GM18502 (cell line): ENCODE measurements at regions not wholly inside any gene's neighbourhood (a gene's known extent, or its start where the extent isn't known, plus 50 kb on each side); places are given as distances from the start of the nearest gene placed in this dataset.
"Not testable (repeated sequence)": the region's sequence is repeated elsewhere in the genome, so short reads cannot be mapped to it uniquely, and the experiment has no call there.

Experiments used
- ATAC-seq: cut with Tn5 transposase; IDR thresholded peaks from one replicate; pipeline ENCODE4 v1.9.1; 2021; ENCODE audit warnings: mild to moderate bottlenecking; ENCODE audit not compliant: unreplicated experiment, poor library complexity

- ATAC-seq = no peak
These were observed 450.8 kb upstream of the WWC1 start for GRCh38 chr5:167840527-167841130.

- no peak for ATAC-seq
These were observed 447.4 kb upstream of the WWC1 start for GRCh38 chr5:167843881-167844572.

- no peak for ATAC-seq
These were observed 445.5 kb upstream of the WWC1 start for GRCh38 chr5:167845952-167846351.

GRCh38 chr5:167849874-167850273, 441.6 kb upstream of the WWC1 start:
- no peak for ATAC-seq

- no peak for ATAC-seq
These were observed 440.5 kb upstream of the WWC1 start for GRCh38 chr5:167850911-167851310.

GRCh38 chr5:167851416-167851815, 440.0 kb upstream of the WWC1 start:
- no peak for ATAC-seq

- ATAC-seq = no peak
These were observed 438.9 kb upstream of the WWC1 start for GRCh38 chr5:167852515-167852914.

- ATAC-seq = no peak
These were observed 438.0 kb upstream of the WWC1 start for GRCh38 chr5:167853421-167853820.

GRCh38 chr5:167855818-167856217, 435.6 kb upstream of the WWC1 start:
- ATAC-seq = no peak

GRCh38 chr5:167857321-167857720, 434.1 kb upstream of the WWC1 start:
- ATAC-seq = no peak

GRCh38 chr5:167858186-167858855, 433.1 kb upstream of the WWC1 start:
- ATAC-seq = not testable (repeated sequence)

- ATAC-seq = no peak
These were observed 430.1 kb upstream of the WWC1 start for GRCh38 chr5:167861129-167861927.

- no peak for ATAC-seq
These were observed 429.5 kb upstream of the WWC1 start for GRCh38 chr5:167861928-167862426.

GRCh38 chr5:167863883-167864282, 427.6 kb upstream of the WWC1 start:
- no peak for ATAC-seq

- ATAC-seq = no peak
These were observed 426.6 kb upstream of the WWC1 start for GRCh38 chr5:167864801-167865200.

- no peak for ATAC-seq
These were observed 424.6 kb upstream of the WWC1 start for GRCh38 chr5:167866797-167867196.

GRCh38 chr5:167867281-167867680, 424.2 kb upstream of the WWC1 start:
- ATAC-seq = no peak

- ATAC-seq = no peak
These were observed 422.3 kb upstream of the WWC1 start for GRCh38 chr5:167869125-167869524.

GRCh38 chr5:167870055-167870454, 421.4 kb upstream of the WWC1 start:
- ATAC-seq = no peak

GRCh38 chr5:167871091-167871490, 420.4 kb upstream of the WWC1 start:
- ATAC-seq = no peak

- no peak for ATAC-seq
These were observed 418.7 kb upstream of the WWC1 start for GRCh38 chr5:167872791-167873190.
